Ishikawa (cell line): ENCODE measurements at regions not wholly inside any gene's neighbourhood (a gene's known extent, or its start where the extent isn't known, plus 50 kb on each side); places are given as distances from the start of the nearest gene placed in this dataset.

ENCODE experiments used
- CEBPB ChIP-seq: IDR thresholded peaks from 2 replicates; pipeline ENCODE4 v1.6.1; 2012
- CREB1 ChIP-seq: IDR thresholded peaks from 2 replicates; pipeline ENCODE4 v1.6.1; 2012; ENCODE audit warnings: low read depth
- EGR1 ChIP-seq: IDR thresholded peaks from 2 replicates; pipeline ENCODE4 v1.6.1; 2012
- EP300 ChIP-seq: IDR thresholded peaks from 2 replicates; pipeline ENCODE4 v1.6.1; 2012; ENCODE audit warnings: borderline replicate concordance
- FOXM1 ChIP-seq: IDR thresholded peaks from 2 replicates; pipeline ENCODE4 v1.6.1; 2012; ENCODE audit warnings: low read depth, borderline replicate concordance
- NFIC ChIP-seq: IDR thresholded peaks from 2 replicates; pipeline ENCODE4 v1.6.1; 2012
- RAD21 ChIP-seq: IDR thresholded peaks from 2 replicates; pipeline ENCODE4 v1.6.1; 2012; ENCODE audit warnings: low read depth
- TAF1 ChIP-seq: IDR thresholded peaks from 2 replicates; pipeline ENCODE4 v1.6.1; 2012; ENCODE audit warnings: low read depth, mild to moderate bottlenecking
- TCF12 ChIP-seq: IDR thresholded peaks from 2 replicates; pipeline ENCODE4 v1.6.1; 2012; ENCODE audit warnings: low read depth
- TEAD4 ChIP-seq: IDR thresholded peaks from 2 replicates; pipeline ENCODE4 v1.6.1; 2012
- YY1 ChIP-seq: IDR thresholded peaks from 2 replicates; pipeline ENCODE4 v1.6.1; 2012; ENCODE audit warnings: low read depth
- ZBTB7A ChIP-seq: IDR thresholded peaks from 2 replicates; pipeline ENCODE4 v1.6.1; 2012; ENCODE audit warnings: low read depth
- TF ChIP-seq, protein P1 (sequence below): IDR thresholded peaks from 2 replicates; pipeline ENCODE4 v1.6.1; 2012
- TF ChIP-seq, protein P2 (sequence below): IDR thresholded peaks from 2 replicates; pipeline ENCODE4 v1.6.1; 2012
- TF ChIP-seq, protein P3 (sequence below): IDR thresholded peaks from 2 replicates; pipeline ENCODE4 v1.6.1; 2012; ENCODE audit warnings: low read depth, mild to moderate bottlenecking

DNA sequence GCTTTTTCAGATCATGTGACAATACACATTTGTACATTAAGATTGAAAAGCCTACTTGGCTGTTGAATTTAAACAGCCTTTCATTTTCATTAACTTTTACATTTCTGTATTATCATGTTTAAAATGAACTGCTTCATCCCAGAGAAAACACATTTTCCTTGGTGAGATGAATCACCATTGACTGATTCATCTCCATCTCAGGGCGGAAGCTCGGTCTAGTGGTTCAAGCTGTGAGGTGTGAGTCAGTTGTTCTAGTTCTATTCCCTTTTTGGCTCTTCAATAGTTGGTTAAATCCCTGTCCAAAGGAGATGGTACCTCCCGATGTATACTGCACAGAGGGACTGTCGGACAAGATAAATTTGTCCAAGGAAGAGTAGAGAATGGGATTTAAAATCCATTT, 189.7 kb downstream of the ADCYAP1 start:
- TF ChIP-seq NFIC (no peak), TAF1 (no peak), TEAD4 (no peak), EP300 (no peak), FOXM1 (no peak), CEBPB (no peak)
- TF ChIP-seq, protein P1, sequence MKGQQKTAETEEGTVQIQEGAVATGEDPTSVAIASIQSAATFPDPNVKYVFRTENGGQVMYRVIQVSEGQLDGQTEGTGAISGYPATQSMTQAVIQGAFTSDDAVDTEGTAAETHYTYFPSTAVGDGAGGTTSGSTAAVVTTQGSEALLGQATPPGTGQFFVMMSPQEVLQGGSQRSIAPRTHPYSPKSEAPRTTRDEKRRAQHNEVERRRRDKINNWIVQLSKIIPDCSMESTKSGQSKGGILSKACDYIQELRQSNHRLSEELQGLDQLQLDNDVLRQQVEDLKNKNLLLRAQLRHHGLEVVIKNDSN = no peak

DNA sequence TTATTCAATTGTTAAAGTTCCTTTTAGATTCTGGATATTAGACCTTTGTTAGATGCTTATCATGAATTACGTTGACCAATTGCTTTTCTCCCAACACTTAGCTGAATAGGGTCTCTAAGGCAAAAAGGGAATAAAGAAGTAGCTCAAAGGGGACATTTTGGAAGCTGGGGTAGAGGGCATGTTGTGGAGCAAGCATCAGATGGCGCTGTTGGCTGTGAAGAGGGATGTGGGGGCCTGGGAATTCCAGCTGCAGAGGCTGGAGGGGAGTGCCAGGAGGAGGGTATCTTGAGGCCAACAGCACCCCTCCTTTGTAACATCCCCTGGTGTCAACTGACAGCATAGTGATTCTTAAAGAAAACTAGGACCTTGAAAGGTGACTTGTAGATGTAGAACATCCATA, 198.2 kb downstream of the ADCYAP1 start:
- TF ChIP-seq, protein P2, sequence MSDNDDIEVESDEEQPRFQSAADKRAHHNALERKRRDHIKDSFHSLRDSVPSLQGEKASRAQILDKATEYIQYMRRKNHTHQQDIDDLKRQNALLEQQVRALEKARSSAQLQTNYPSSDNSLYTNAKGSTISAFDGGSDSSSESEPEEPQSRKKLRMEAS = no peak
- TF ChIP-seq, protein P3, sequence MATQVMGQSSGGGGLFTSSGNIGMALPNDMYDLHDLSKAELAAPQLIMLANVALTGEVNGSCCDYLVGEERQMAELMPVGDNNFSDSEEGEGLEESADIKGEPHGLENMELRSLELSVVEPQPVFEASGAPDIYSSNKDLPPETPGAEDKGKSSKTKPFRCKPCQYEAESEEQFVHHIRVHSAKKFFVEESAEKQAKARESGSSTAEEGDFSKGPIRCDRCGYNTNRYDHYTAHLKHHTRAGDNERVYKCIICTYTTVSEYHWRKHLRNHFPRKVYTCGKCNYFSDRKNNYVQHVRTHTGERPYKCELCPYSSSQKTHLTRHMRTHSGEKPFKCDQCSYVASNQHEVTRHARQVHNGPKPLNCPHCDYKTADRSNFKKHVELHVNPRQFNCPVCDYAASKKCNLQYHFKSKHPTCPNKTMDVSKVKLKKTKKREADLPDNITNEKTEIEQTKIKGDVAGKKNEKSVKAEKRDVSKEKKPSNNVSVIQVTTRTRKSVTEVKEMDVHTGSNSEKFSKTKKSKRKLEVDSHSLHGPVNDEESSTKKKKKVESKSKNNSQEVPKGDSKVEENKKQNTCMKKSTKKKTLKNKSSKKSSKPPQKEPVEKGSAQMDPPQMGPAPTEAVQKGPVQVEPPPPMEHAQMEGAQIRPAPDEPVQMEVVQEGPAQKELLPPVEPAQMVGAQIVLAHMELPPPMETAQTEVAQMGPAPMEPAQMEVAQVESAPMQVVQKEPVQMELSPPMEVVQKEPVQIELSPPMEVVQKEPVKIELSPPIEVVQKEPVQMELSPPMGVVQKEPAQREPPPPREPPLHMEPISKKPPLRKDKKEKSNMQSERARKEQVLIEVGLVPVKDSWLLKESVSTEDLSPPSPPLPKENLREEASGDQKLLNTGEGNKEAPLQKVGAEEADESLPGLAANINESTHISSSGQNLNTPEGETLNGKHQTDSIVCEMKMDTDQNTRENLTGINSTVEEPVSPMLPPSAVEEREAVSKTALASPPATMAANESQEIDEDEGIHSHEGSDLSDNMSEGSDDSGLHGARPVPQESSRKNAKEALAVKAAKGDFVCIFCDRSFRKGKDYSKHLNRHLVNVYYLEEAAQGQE = no peak
- TF ChIP-seq ZBTB7A (no peak), TAF1 (no peak), EP300 (no peak), CREB1 (no peak), RAD21 (no peak), TCF12 (no peak), FOXM1 (no peak), EGR1 (no peak), TEAD4 (no peak), YY1 (no peak), CEBPB (no peak), NFIC (no peak)
- TF ChIP-seq, protein P1 = no peak

DNA sequence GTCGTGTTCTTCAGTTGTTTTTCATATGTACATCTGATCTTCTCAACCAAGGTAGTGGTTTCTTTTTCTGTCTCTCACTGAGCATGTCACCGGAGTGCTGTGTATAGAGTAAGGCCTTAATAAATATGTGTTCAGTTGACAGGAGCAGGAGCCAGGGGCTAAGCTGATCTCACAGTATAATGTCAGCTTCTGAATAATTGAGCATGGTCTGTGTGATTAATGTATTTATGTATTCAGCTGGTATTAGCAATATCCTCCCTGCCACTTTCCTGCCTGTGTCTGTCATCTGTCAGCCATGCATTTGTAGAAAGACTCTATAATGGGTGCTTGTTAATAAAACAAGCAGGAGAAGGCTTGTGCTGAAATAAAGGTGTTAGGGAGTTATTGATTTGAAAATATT, 198.9 kb downstream of the ADCYAP1 start:
- no peak for TF ChIP-seq EGR1
- TF ChIP-seq TCF12 = no peak
- TF ChIP-seq FOXM1 = no peak
- TF ChIP-seq CREB1 = no peak
- no peak for TF ChIP-seq ZBTB7A
- TF ChIP-seq, protein P2 = no peak
- TF ChIP-seq EP300 = no peak
- no peak for TF ChIP-seq RAD21
- TF ChIP-seq, protein P3 = no peak
- TF ChIP-seq TAF1 = no peak
- no peak for TF ChIP-seq NFIC
- TF ChIP-seq TEAD4 = no peak
- no peak for TF ChIP-seq CEBPB
- TF ChIP-seq YY1 = no peak
- TF ChIP-seq, protein P1 = no peak

DNA sequence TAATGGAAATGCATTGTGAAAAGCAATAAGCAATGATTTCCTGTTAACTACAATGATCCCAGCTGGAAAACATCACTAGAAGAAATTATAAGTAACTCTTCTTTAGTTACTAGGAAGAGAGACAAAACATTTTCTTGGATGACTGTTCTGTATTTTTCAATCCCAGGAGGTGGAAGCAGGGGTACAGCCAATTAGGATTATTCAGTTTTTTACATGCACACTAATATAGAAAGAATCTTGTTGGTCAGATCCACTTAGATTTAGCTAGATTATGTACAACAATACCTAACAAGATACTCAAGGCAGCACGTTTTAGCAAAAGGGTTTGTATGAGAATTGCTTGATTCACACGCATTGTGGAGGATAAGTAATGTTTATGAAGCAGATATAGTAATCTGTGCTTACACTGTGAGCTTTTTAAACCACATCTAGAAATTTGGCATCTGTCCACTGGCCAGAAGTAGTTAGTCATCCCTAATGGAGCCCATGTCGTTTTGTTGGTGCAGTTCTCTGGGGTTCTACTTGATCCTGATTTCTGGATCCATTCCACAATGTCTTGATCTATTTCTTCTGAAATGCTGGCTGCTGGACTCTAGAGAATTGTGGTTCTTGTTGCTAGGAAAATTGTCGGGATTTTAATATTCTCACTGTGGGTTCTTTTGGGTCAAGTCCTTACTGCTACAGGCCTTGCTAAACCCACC, 199.7 kb downstream of the ADCYAP1 start:
- TF ChIP-seq RAD21 (no peak), CREB1 (no peak), TAF1 (no peak)
- TF ChIP-seq, protein P2 = no peak

DNA sequence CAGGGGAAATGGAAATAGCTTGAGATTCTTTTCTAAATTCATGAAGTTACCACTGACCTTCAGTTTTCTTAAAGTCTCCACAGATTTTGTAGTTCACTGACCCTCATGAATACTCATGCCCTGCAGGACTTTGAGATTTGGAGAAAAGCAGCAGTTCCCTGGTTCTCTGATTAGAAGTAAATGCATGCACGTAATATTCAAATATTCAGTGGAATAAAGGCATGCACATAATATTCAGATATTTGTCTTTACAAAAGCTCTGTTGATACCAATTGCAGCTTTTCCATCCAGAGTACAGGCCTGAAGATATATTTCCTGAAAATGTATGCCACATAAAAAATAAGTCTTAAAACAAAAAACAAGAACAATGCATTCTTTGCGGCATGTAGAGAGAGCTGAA, 219.8 kb downstream of the ADCYAP1 start:
- TF ChIP-seq, protein P2 = no peak
- no peak for TF ChIP-seq RAD21
- no peak for TF ChIP-seq CREB1
- TF ChIP-seq CEBPB = no peak
- no peak for TF ChIP-seq TCF12
- TF ChIP-seq, protein P1 = no peak
- no peak for TF ChIP-seq ZBTB7A
- TF ChIP-seq EGR1 = no peak
- no peak for TF ChIP-seq YY1
- TF ChIP-seq TAF1 = no peak
- no peak for TF ChIP-seq NFIC
- no peak for TF ChIP-seq FOXM1
- TF ChIP-seq, protein P3 = no peak
- no peak for TF ChIP-seq EP300
- TF ChIP-seq TEAD4 = no peak
